Gastrocnemius medialis (tissue), 4 donors: ENCODE measurements at regions not wholly inside any gene's neighbourhood (a gene's known extent, or its start where the extent isn't known, plus 50 kb on each side); places are given as distances from the start of the nearest gene placed in this dataset.

Experiments
- CTCF ChIP-seq, 5 experiments: fragments of 450-650 bp in 3 of 5; fragments of 200-600 bp in 2 of 5; sonication (generic) in 2 of 5; IDR thresholded peaks in 4 of 5; conservative IDR thresholded peaks in 1 of 5; 1 replicate in 4 of 5; 2 replicates in 1 of 5; pipeline ENCODE4 v1.5.1; 2016 to 2019; ENCODE audit warnings: antibody characterized with exemption in 5 of 5, mild to moderate bottlenecking in 3 of 5, moderate library complexity in 3 of 5
- POLR2A ChIP-seq, 2 donors: fragments of 450-650 bp; IDR thresholded peaks; one replicate each; pipeline ENCODE4 v1.6.1; 2017; ENCODE audit warnings: antibody characterized with exemption in 2 of 2, mild to moderate bottlenecking in 2 of 2, moderate library complexity in 2 of 2

GRCh38 chr17:33753452-33753851 is 460.4 kb upstream of the ASIC2 start:
- no peak for TF ChIP-seq CTCF (IDR thresholded peaks at IDR 0.05 in 4 of 5, conservative IDR thresholded peaks at IDR 0.05 in 1 of 5)
- TF ChIP-seq POLR2A (IDR thresholded peaks at IDR 0.05): no peak
